ENCODE measurements at regions not wholly inside any gene's neighbourhood (a gene's known extent, or its start where the extent isn't known, plus 50 kb on each side); places are given as distances from the start of the nearest gene placed in this dataset.

DNA sequence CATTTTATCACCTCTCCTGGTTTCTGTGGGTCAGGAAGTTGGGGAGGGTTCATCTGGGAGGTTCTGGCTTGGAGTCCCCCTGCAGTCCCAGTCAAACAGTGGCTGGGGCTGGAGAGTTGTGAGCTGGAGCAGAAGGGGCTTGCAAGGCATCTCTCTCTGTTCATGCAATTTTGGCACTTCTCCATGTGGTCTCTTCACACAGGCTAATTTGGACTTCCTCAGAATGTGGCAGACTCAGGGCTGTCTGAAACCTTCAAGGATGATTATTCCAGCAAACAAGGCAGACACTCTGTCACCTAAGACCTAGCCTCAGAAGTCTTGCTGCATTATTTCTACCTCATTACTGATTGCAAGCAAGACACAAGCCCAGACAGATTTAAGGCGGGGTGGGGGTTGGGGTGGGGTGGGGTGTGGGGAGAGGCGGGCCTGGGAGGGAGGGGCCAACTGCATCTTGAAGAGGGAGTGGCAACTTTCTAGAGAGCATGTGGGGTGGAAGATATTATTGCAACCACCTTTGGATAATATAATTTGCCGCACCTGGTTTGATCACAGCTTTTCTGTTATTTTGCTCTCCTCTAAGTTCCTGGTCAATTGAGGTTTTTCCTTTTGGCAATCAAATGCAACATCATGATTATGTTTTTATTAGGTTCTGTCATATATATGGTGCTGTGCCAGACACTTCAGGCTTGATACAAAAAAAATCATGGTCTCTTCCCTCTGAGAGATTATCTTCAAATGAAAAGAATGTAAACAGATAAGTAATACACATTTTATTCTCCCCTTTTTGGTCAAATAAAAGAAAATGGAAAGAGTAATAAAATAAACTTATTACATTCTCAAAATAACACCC lies 799.5 kb downstream of the RPA4 start:
- H3K36me3 ChIP-seq: no peaks in the 10 kb centered on the region
- no peaks in the 10 kb centered on the region for H3K4me1 ChIP-seq
- intact Hi-C loops (cut with DNase I): no loop called here
- H3K27ac ChIP-seq: no peak overlapping the region
- TF ChIP-seq POLR2A (IDR thresholded peaks at IDR 0.05): no peak
- TF ChIP-seq, protein P1, sequence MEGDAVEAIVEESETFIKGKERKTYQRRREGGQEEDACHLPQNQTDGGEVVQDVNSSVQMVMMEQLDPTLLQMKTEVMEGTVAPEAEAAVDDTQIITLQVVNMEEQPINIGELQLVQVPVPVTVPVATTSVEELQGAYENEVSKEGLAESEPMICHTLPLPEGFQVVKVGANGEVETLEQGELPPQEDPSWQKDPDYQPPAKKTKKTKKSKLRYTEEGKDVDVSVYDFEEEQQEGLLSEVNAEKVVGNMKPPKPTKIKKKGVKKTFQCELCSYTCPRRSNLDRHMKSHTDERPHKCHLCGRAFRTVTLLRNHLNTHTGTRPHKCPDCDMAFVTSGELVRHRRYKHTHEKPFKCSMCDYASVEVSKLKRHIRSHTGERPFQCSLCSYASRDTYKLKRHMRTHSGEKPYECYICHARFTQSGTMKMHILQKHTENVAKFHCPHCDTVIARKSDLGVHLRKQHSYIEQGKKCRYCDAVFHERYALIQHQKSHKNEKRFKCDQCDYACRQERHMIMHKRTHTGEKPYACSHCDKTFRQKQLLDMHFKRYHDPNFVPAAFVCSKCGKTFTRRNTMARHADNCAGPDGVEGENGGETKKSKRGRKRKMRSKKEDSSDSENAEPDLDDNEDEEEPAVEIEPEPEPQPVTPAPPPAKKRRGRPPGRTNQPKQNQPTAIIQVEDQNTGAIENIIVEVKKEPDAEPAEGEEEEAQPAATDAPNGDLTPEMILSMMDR (IDR thresholded peaks at IDR 0.05): no peak
- no peak overlapping the region for H3K4me3 ChIP-seq (replicated peaks in 1 of 3)
- WGBS, 2 donors: 85 to 93% methylated on average over 3 of the region's 3 CpGs
- H3K9me3 ChIP-seq: no peaks in the 10 kb centered on the region
- no peak for DNase-seq
- no peaks in the 10 kb centered on the region for H3K27me3 ChIP-seq

DNA sequence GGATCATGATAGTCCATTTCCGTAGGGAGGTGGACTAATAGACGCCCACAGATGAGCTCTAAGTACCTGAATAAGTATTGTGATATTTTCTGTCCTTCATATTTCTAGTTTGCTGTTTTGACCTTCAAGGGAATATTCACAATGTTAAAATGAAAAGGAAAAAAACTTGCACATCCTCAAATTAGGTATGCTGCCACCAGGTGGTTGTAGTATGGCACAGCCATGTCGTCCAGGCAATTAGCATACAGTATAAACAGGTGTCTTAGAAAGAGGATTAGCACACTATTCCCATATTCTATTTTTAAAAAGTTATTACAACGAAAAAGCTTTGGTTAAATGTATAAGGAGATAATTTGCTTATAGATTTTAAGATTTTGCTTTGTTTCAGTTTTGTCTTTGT lies 802.0 kb downstream of the RPA4 start:
- Histone ChIP-seq H3K36me3 (no peaks in the 10 kb centered on the region), H3K4me1 (no peaks in the 10 kb centered on the region), H3K27ac (no peak overlapping the region), H3K9me3 (no peaks in the 10 kb centered on the region), H3K27me3 (no peaks in the 10 kb centered on the region), H3K4me3 (replicated peaks in 1 of 3) (no peak overlapping the region)
- peak; percentile 3 to 6 for DNase-seq
- 54 to 76% methylated on average over 4 of the region's 4 CpGs for WGBS, 2 donors
- intact Hi-C loops (cut with DNase I): no loop called here
- TF ChIP-seq, protein P1 (IDR thresholded peaks at IDR 0.05): peak in 2 of 6 experiments; percentile 13 to 35
- TF ChIP-seq POLR2A (IDR thresholded peaks at IDR 0.05): no peak

DNA sequence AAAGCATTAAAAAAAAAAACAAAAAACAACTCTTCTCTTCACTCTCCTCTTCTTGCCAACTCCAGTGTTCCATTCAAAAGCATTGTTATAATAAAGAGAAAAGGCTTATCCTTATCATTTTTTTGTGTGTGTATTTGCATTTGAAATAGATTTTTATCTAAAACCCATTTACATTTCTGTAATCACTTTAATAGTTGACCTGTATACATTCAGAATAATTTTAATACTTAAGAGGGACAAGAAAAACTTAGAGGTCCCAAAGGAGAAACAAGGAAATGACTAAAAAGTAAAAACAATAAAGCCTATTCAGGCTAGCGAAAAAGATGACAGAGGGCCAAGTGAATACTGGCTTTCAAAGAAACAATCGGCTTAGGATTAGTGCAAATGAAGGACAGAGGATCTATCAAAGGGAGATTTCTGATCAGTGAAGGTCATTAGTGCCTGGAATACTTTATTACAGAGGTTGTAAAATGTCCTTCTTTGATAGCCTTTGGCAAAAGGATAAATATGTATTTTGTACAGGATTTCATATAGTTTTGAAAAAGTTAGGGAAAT lies 808.3 kb downstream of the RPA4 start:
- no peak overlapping the region for H3K27ac ChIP-seq

DNA sequence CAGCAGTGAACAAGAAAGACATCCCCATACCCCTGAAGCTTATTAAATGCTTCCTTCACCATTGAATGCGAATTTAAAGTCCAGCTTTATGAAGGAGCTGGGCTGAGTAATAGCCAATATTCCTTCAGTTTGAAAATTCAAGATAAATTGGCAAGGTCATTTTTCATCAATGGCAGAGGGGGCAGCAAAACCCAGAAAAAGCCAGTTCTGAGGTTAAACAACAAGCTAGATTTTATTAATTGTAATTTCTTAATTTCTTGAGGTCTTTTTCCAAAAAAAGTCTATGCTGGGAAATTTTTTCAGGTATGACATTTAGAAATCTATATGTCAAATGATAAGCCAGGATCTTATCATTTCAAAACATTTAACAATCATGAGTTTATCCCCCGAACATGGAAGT lies 808.9 kb downstream of the RPA4 start:
- no peak overlapping the region for H3K27ac ChIP-seq
- H3K36me3 ChIP-seq: no peaks in the 10 kb centered on the region
- H3K9me3 ChIP-seq: no peaks in the 10 kb centered on the region
- TF ChIP-seq POLR2A (IDR thresholded peaks at IDR 0.05): no peak
- TF ChIP-seq, protein P1 (IDR thresholded peaks at IDR 0.05): peak in 1 of 6 experiments; percentile 6
- intact Hi-C loops (cut with DNase I): no loop called here
- WGBS, 2 donors: 81 to 82% methylated on average over 2 of the region's 2 CpGs
- no peaks in the 10 kb centered on the region for H3K27me3 ChIP-seq
- no peaks in the 10 kb centered on the region for H3K4me1 ChIP-seq
- H3K4me3 ChIP-seq (replicated peaks in 1 of 3): no peak overlapping the region
- no peak for DNase-seq

More for the DNA sequence above, 808.3 kb downstream of the RPA4 start:
- H3K4me1 ChIP-seq: no peaks in the 10 kb centered on the region
- WGBS, 2 donors: 49 to 57% methylated on average over 2 of the region's 2 CpGs
- no peak for DNase-seq
- TF ChIP-seq, protein P1 (IDR thresholded peaks at IDR 0.05): no peak
- no peak overlapping the region for H3K4me3 ChIP-seq (replicated peaks in 1 of 3)
- intact Hi-C loops (cut with DNase I): no loop called here
- H3K9me3 ChIP-seq: no peaks in the 10 kb centered on the region
- no peaks in the 10 kb centered on the region for H3K36me3 ChIP-seq
- no peaks in the 10 kb centered on the region for H3K27me3 ChIP-seq

DNA sequence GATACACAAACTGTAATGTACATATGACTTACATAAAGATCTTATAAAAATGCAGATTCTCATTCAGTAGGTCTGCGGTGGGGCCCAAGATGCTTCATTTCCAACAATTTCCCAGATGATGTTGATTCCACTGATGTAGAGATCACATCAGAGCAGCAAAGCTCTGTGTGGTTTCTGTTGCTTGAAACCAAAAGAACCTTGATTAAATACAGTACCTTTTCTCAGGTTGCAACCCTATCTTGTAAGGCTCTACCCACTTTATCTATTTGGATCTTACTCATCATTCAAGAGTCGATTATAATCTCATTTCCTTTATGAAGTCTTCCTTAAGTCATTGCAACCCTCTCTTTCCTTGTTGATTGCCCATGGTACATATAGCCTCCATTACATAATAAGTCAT lies 816.8 kb downstream of the RPA4 start:
- TF ChIP-seq, protein P1 (IDR thresholded peaks at IDR 0.05): no peak
- no peak for TF ChIP-seq POLR2A (IDR thresholded peaks at IDR 0.05)
- intact Hi-C loops (cut with DNase I): no loop called here
- DNase-seq: no peak
- no peaks in the 10 kb centered on the region for H3K27me3 ChIP-seq
- no peak overlapping the region for H3K4me3 ChIP-seq (replicated peaks in 1 of 3)
- 92 to 98% methylated on average over 2 of the region's 2 CpGs for WGBS, 2 donors
- no peaks in the 10 kb centered on the region for H3K9me3 ChIP-seq
- no peaks in the 10 kb centered on the region for H3K4me1 ChIP-seq
- H3K27ac ChIP-seq: no peak overlapping the region
- H3K36me3 ChIP-seq: no peaks in the 10 kb centered on the region
